NT2/D1 (cell line): ENCODE measurements at regions not wholly inside any gene's neighbourhood (a gene's known extent, or its start where the extent isn't known, plus 50 kb on each side); places are given as distances from the start of the nearest gene placed in this dataset.

Experiments used
- YY1 ChIP-seq: IDR thresholded peaks from 2 replicates; pipeline ENCODE4 v1.6.1; 2011; ENCODE audit not compliant: insufficient read length, insufficient read depth
- ZNF274 ChIP-seq: IDR thresholded peaks from 2 replicates; pipeline ENCODE4 v1.6.1; 2011; ENCODE audit warnings: mild to moderate bottlenecking, low read depth, low read length

GRCh38 chr2:156165742-156166141 is 166.8 kb downstream of the NR4A2 start:
- TF ChIP-seq YY1 (no peak), ZNF274 (no peak)
